Caco-2 (cell line): ENCODE measurements at regions not wholly inside any gene's neighbourhood (a gene's known extent, or its start where the extent isn't known, plus 50 kb on each side); places are given as distances from the start of the nearest gene placed in this dataset.

Experiments used
- BruUV-seq: library from RNA; stranded (reverse); fragments of 400-500 nt; replicated peaks from 2 replicates; lab custom pipeline; 2021; lab: Mats Ljungman, UMichigan
- CTCF ChIA-PET: fragments of 300-600 bp; sonication (Branson Sonifier 250); formaldehyde crosslinking; loops from one replicate; lab custom pipeline; 2022; ENCODE audit warnings: antibody characterized with exemption; lab: Charles Lee
- POLR2A ChIA-PET: fragments of 300-600 bp; sonication (Branson Sonifier 250); formaldehyde crosslinking; loops from one replicate; lab custom pipeline; 2022; ENCODE audit warnings: antibody characterized with exemption; lab: Charles Lee
- DNase-seq, 2 experiments: peaks; one replicate each; pipeline versions ENCODE4 v3.0.0 to v3.0.0-alpha.2; 2020 to 2022
- H3K27me3 ChIP-seq: replicated peaks from 2 replicates; pipeline ENCODE4 v1.6.0; 2011; ENCODE audit warnings: low read length; ENCODE audit not compliant: control insufficient read depth, insufficient read depth
- H3K36me3 ChIP-seq: 2 replicates; pipeline ENCODE4 v1.5.1; 2011; ENCODE audit warnings: low read length; ENCODE audit not compliant: control insufficient read depth, insufficient read depth
- H3K4me1 ChIP-seq: fragments of 250-450 bp; sonication (Bioruptor Pico); 2 replicates; pipeline ENCODE4 v1.5.1; 2020; ENCODE audit warnings: mild to moderate bottlenecking
- H3K4me3 ChIP-seq: 2 replicates; pipeline ENCODE4 v1.5.1; 2011; ENCODE audit warnings: low read depth, mild to moderate bottlenecking, control low read depth, low read length
- H3K9me3 ChIP-seq: fragments of 250-450 bp; sonication (Bioruptor Pico); 2 replicates; pipeline ENCODE4 v1.5.1; 2020; ENCODE audit warnings: mild to moderate bottlenecking, moderate library complexity
- H3K27ac Mint-ChIP-seq: one replicate; pipeline ENCODE4 v1.8.0; 2022; ENCODE audit warnings: mixed read lengths; ENCODE audit not compliant: unreplicated experiment
- H3K27me3 Mint-ChIP-seq: one replicate; pipeline ENCODE4 v1.8.0; 2022; ENCODE audit warnings: mixed read lengths; ENCODE audit not compliant: insufficient read depth, unreplicated experiment
- H3K36me3 Mint-ChIP-seq: one replicate; pipeline ENCODE4 v1.8.0; 2022; ENCODE audit warnings: mild to moderate bottlenecking, mixed read lengths; ENCODE audit not compliant: insufficient read depth, unreplicated experiment
- H3K4me1 Mint-ChIP-seq: one replicate; pipeline ENCODE4 v1.8.0; 2022; ENCODE audit warnings: low read depth, mixed read lengths; ENCODE audit not compliant: unreplicated experiment
- H3K4me3 Mint-ChIP-seq: one replicate; pipeline ENCODE4 v1.8.0; 2022; ENCODE audit warnings: mild to moderate bottlenecking, moderate library complexity, mixed read lengths; ENCODE audit not compliant: unreplicated experiment
- H3K9me3 Mint-ChIP-seq: one replicate; pipeline ENCODE4 v1.8.0; 2022; ENCODE audit warnings: mixed read lengths; ENCODE audit not compliant: unreplicated experiment
- intact Hi-C: fragments of 100-400 bp; cut with micrococcal nuclease; formaldehyde crosslinking; loops from one replicate; pipeline ENCODE4 v1.10.0; 2022; ENCODE audit not compliant: unreplicated experiment
- TF ChIP-seq, protein P1 (sequence below), 2 experiments: fragments of 200-600 bp in 1 of 2; IDR thresholded peaks; 1 replicate in 1 of 2; 2 replicates in 1 of 2; pipeline versions ENCODE4 v1.5.1 to v1.8.0; 2011 to 2022; ENCODE audit warnings: antibody characterized with exemption in 1 of 2, control low read depth in 1 of 2, inconsistent platforms in 1 of 2, low read depth in 1 of 2, low read length in 1 of 2, mild to moderate bottlenecking in 1 of 2, moderate library complexity in 1 of 2; ENCODE audit not compliant: insufficient read depth in 1 of 2, severe bottlenecking in 1 of 2, unreplicated experiment in 1 of 2

DNA sequence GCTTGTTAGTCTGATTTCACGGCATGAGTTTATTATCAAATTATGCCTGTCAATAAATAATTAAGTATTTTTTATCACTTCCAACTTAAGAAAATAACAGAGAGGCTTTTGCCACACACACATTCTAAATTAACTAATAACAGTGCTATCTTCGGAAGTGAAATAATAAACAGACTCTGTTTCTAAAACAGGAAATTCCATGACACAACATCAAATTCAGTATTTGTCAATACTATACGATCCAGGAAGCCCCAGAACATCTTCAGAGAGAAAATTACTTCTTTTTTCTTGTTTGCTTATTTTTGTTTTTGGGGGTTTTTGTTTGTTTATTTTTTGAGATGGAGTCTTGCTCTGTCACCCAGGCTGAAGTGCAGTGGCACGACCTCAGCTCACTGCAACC is 150.7 kb upstream of the PRDM1 start:
- ChIA-PET POLR2A (no interaction called here), CTCF (no interaction called here)
- Histone ChIP-seq H3K4me1 (peaks cover 24% of the 10 kb centered on the region), H3K4me3 (no peak overlapping the region), H3K9me3 (0 out of 2 replicates have a peak, but pooled peaks cover 5% of the 10 kb centered on the region), H3K36me3 (no peaks in the 10 kb centered on the region), H3K27me3 (no peaks in the 10 kb centered on the region)
- intact Hi-C loops, result loop anchor here (5.0 kb wide), 1 partner anchor 57 kb away; no protein-coding TSS in a partner anchor
- Mint-ChIP-seq H3K27me3 (no peaks in the 10 kb centered on the region), H3K36me3 (no peaks in the 10 kb centered on the region), H3K4me1 (peaks cover 19% of the 10 kb centered on the region), H3K9me3 (no peaks in the 10 kb centered on the region), H3K27ac (peak overlapping the region; percentile 49), H3K4me3 (no peak overlapping the region)
- TF ChIP-seq, protein P1, sequence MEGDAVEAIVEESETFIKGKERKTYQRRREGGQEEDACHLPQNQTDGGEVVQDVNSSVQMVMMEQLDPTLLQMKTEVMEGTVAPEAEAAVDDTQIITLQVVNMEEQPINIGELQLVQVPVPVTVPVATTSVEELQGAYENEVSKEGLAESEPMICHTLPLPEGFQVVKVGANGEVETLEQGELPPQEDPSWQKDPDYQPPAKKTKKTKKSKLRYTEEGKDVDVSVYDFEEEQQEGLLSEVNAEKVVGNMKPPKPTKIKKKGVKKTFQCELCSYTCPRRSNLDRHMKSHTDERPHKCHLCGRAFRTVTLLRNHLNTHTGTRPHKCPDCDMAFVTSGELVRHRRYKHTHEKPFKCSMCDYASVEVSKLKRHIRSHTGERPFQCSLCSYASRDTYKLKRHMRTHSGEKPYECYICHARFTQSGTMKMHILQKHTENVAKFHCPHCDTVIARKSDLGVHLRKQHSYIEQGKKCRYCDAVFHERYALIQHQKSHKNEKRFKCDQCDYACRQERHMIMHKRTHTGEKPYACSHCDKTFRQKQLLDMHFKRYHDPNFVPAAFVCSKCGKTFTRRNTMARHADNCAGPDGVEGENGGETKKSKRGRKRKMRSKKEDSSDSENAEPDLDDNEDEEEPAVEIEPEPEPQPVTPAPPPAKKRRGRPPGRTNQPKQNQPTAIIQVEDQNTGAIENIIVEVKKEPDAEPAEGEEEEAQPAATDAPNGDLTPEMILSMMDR (IDR thresholded peaks at IDR 0.05; ENCODE audit: insufficient read depth in 1 of 2, low read depth in 1 of 2, low read length in 1 of 2, severe bottlenecking in 1 of 2, unreplicated experiment in 1 of 2), result no peak
- DNase-seq, result no peak
- no TSS peak for BruUV-seq

- TF ChIP-seq, protein P1 (IDR thresholded peaks at IDR 0.05; ENCODE audit: insufficient read depth in 1 of 2, low read depth in 1 of 2, low read length in 1 of 2, severe bottlenecking in 1 of 2, unreplicated experiment in 1 of 2), result no peak
- Histone ChIP-seq H3K27me3 (no peaks in the 10 kb centered on the region), H3K4me1 (peaks cover 24% of the 10 kb centered on the region), H3K4me3 (no peak overlapping the region), H3K36me3 (no peaks in the 10 kb centered on the region), H3K9me3 (0 out of 2 replicates have a peak, but pooled peaks cover 5% of the 10 kb centered on the region)
- no peak for DNase-seq
- ChIA-PET CTCF (no interaction called here), POLR2A (no interaction called here)
- no peaks in the 10 kb centered on the region for H3K9me3 Mint-ChIP-seq
- no TSS peak for BruUV-seq
- no peak overlapping the region for H3K27ac Mint-ChIP-seq
- H3K4me3 Mint-ChIP-seq, result no peak overlapping the region
- no peaks in the 10 kb centered on the region for H3K36me3 Mint-ChIP-seq
- intact Hi-C loops, result loop anchor here (5.0 kb wide), 1 partner anchor 58 kb away; no protein-coding TSS in a partner anchor
- H3K27me3 Mint-ChIP-seq, result no peaks in the 10 kb centered on the region
- H3K4me1 Mint-ChIP-seq, result peaks cover 19% of the 10 kb centered on the region
These were observed 151.4 kb upstream of the PRDM1 start for GRCh38 chr6:105934708-105935107.

- H3K27me3 Mint-ChIP-seq, result no peaks in the 10 kb centered on the region
- intact Hi-C loops, result no loop called here
- peaks cover 11% of the 10 kb centered on the region for H3K4me1 Mint-ChIP-seq
- DNase-seq, result no peak
- H3K27ac Mint-ChIP-seq, result no peak overlapping the region
- Histone ChIP-seq H3K36me3 (no peaks in the 10 kb centered on the region), H3K4me1 (peaks cover 17% of the 10 kb centered on the region), H3K9me3 (no peaks in the 10 kb centered on the region), H3K4me3 (no peak overlapping the region), H3K27me3 (no peaks in the 10 kb centered on the region; the same call in 1 of the 2 replicates)
- H3K4me3 Mint-ChIP-seq, result no peak overlapping the region
- CTCF ChIA-PET, result no interaction called here
- POLR2A ChIA-PET, result no interaction called here
- no peaks in the 10 kb centered on the region for H3K9me3 Mint-ChIP-seq
- TF ChIP-seq, protein P1 (IDR thresholded peaks at IDR 0.05; ENCODE audit: insufficient read depth in 1 of 2, low read depth in 1 of 2, low read length in 1 of 2, severe bottlenecking in 1 of 2, unreplicated experiment in 1 of 2), result no peak
- BruUV-seq, result no TSS peak
- H3K36me3 Mint-ChIP-seq, result no peaks in the 10 kb centered on the region
These were observed 153.7 kb upstream of the PRDM1 start for GRCh38 chr6:105932440-105932839.
